A673 (cell line): ENCODE measurements at regions not wholly inside any gene's neighbourhood (a gene's known extent, or its start where the extent isn't known, plus 50 kb on each side); places are given as distances from the start of the nearest gene placed in this dataset.

Experiments
- EZH2 ChIP-seq: fragments of 200-600 bp; sonication (generic); IDR thresholded peaks from 2 replicates; pipeline ENCODE4 v1.6.1; 2017; ENCODE audit warnings: borderline replicate concordance, low read depth, mild to moderate bottlenecking, mixed read lengths, antibody characterized with exemption, low read length; ENCODE audit not compliant: poor library complexity, severe bottlenecking
- TF ChIP-seq, protein P1 (sequence below): fragments of 300-800, 200-600 bp; sonication (generic); conservative IDR thresholded peaks from 2 replicates; pipeline ENCODE4 v1.5.1; 2017; ENCODE audit warnings: low read depth, mild to moderate bottlenecking, antibody characterized with exemption, low read length, moderate library complexity, mixed read lengths

DNA sequence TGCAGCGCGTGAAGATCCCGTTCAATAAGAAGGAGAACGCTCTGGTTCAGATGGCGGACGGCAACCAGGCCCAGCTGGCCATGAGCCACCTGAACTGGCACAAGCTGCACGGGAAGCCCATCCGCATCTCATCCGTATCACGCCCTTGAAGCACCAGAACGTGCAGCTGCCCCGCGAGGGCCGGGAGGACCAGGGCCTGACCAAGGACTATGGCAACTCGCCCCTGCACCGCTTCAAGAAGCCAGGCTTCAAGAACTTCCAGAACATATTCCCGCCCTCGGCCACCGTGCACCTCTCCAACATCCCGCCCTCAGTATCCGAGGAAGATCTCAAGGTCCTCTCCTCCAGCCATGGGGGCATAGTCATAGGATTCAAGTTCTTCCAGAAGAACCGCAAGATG lies 131.9 kb upstream of the FUT8 start:
- TF ChIP-seq, protein P1, sequence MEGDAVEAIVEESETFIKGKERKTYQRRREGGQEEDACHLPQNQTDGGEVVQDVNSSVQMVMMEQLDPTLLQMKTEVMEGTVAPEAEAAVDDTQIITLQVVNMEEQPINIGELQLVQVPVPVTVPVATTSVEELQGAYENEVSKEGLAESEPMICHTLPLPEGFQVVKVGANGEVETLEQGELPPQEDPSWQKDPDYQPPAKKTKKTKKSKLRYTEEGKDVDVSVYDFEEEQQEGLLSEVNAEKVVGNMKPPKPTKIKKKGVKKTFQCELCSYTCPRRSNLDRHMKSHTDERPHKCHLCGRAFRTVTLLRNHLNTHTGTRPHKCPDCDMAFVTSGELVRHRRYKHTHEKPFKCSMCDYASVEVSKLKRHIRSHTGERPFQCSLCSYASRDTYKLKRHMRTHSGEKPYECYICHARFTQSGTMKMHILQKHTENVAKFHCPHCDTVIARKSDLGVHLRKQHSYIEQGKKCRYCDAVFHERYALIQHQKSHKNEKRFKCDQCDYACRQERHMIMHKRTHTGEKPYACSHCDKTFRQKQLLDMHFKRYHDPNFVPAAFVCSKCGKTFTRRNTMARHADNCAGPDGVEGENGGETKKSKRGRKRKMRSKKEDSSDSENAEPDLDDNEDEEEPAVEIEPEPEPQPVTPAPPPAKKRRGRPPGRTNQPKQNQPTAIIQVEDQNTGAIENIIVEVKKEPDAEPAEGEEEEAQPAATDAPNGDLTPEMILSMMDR = no peak
- TF ChIP-seq EZH2 = no peak
